ENCODE measurements at regions not wholly inside any gene's neighbourhood (a gene's known extent, or its start where the extent isn't known, plus 50 kb on each side); places are given as distances from the start of the nearest gene placed in this dataset.

GRCh38 chr21:27534206-27534605 is 567.3 kb upstream of the ADAMTS5 start:
- TF ChIP-seq AFF4 (CRISPR knock-in tag; IDR thresholded peaks at IDR 0.05; ENCODE audit: borderline replicate concordance) (no peak), ZNF121 (CRISPR knock-in tag; IDR thresholded peaks at IDR 0.05) (no peak), PRDM15 (CRISPR knock-in tag; IDR thresholded peaks at IDR 0.05) (no peak), HMGA2 (CRISPR knock-in tag; IDR thresholded peaks at IDR 0.05) (no peak), TCF7 (CRISPR knock-in tag; IDR thresholded peaks at IDR 0.05; ENCODE audit: low read depth) (no peak), OVOL2 (CRISPR knock-in tag; IDR thresholded peaks at IDR 0.05; ENCODE audit: borderline replicate concordance) (no peak), ATF3 (CRISPR knock-in tag; conservative IDR thresholded peaks at IDR 0.05) (no peak), RORB (CRISPR knock-in tag; IDR thresholded peaks at IDR 0.05) (no peak), KAT7 (CRISPR knock-in tag; IDR thresholded peaks at IDR 0.05; ENCODE audit: borderline replicate concordance) (no peak), ZNF317 (CRISPR knock-in tag; IDR thresholded peaks at IDR 0.05; ENCODE audit: borderline replicate concordance, low read depth) (no peak)
- TF ChIP-seq, protein P1, sequence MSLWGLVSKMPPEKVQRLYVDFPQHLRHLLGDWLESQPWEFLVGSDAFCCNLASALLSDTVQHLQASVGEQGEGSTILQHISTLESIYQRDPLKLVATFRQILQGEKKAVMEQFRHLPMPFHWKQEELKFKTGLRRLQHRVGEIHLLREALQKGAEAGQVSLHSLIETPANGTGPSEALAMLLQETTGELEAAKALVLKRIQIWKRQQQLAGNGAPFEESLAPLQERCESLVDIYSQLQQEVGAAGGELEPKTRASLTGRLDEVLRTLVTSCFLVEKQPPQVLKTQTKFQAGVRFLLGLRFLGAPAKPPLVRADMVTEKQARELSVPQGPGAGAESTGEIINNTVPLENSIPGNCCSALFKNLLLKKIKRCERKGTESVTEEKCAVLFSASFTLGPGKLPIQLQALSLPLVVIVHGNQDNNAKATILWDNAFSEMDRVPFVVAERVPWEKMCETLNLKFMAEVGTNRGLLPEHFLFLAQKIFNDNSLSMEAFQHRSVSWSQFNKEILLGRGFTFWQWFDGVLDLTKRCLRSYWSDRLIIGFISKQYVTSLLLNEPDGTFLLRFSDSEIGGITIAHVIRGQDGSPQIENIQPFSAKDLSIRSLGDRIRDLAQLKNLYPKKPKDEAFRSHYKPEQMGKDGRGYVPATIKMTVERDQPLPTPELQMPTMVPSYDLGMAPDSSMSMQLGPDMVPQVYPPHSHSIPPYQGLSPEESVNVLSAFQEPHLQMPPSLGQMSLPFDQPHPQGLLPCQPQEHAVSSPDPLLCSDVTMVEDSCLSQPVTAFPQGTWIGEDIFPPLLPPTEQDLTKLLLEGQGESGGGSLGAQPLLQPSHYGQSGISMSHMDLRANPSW (CRISPR knock-in tag; conservative IDR thresholded peaks at IDR 0.05; ENCODE audit: low read depth), result no peak
- TF ChIP-seq, protein P2, sequence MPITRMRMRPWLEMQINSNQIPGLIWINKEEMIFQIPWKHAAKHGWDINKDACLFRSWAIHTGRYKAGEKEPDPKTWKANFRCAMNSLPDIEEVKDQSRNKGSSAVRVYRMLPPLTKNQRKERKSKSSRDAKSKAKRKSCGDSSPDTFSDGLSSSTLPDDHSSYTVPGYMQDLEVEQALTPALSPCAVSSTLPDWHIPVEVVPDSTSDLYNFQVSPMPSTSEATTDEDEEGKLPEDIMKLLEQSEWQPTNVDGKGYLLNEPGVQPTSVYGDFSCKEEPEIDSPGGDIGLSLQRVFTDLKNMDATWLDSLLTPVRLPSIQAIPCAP (CRISPR knock-in tag; IDR thresholded peaks at IDR 0.05), result no peak
- TF ChIP-seq, protein P3, sequence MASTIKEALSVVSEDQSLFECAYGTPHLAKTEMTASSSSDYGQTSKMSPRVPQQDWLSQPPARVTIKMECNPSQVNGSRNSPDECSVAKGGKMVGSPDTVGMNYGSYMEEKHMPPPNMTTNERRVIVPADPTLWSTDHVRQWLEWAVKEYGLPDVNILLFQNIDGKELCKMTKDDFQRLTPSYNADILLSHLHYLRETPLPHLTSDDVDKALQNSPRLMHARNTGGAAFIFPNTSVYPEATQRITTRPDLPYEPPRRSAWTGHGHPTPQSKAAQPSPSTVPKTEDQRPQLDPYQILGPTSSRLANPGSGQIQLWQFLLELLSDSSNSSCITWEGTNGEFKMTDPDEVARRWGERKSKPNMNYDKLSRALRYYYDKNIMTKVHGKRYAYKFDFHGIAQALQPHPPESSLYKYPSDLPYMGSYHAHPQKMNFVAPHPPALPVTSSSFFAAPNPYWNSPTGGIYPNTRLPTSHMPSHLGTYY (CRISPR knock-in tag; IDR thresholded peaks at IDR 0.05), result no peak
- ATAC-seq, result no peak
- Mint-ChIP-seq H3K27me3 (ENCODE audit: low read depth) (no peaks in the 10 kb centered on the region), H3K27ac (no peak overlapping the region), H3K9me3 (no peaks in the 10 kb centered on the region), H3K4me3 (no peak overlapping the region), H3K36me3 (no peaks in the 10 kb centered on the region), H3K4me1 (no peaks in the 10 kb centered on the region)
- no peak for DNase-seq (ENCODE audit: low spot score)
- ChIA-PET CTCF (no interaction called here), POLR2A (no interaction called here)
